Upper lobe of left lung (tissue), 6 donors: ENCODE measurements at regions not wholly inside any gene's neighbourhood (a gene's known extent, or its start where the extent isn't known, plus 50 kb on each side); places are given as distances from the start of the nearest gene placed in this dataset.

Experiments used
- ATAC-seq, 2 donors: fragments of 200-7000 bp; cut with Tn5 transposase; one replicate each; pipeline ENCODE4 v1.9.1; 2022; ENCODE audit warnings: mild to moderate bottlenecking in 2 of 2, moderate library complexity in 2 of 2; ENCODE audit not compliant: low FRiP score in 2 of 2
- DNase-seq, 2 donors: peaks; one replicate each; pipeline ENCODE4 v3.0.0-alpha.2; 2019 to 2020
- H3K27ac ChIP-seq, 4 donors: fragments of 200-600 bp; sonication (generic); one replicate each; pipeline ENCODE4 v1.5.1; 2016 to 2019
- H3K27me3 ChIP-seq, 4 donors: fragments of 200-600 bp; sonication (generic); one replicate each; pipeline ENCODE4 v1.5.1; 2017 to 2019
- H3K36me3 ChIP-seq, 4 donors: fragments of 200-600 bp; sonication (generic); one replicate each; pipeline ENCODE4 v1.5.1; 2016 to 2019
- H3K4me1 ChIP-seq, 4 donors: fragments of 200-600 bp; sonication (generic); one replicate each; pipeline ENCODE4 v1.5.1; 2018 to 2019
- H3K4me3 ChIP-seq, 4 donors: fragments of 200-600 bp; sonication (generic); one replicate each; pipeline ENCODE4 v1.5.1; 2017 to 2019; ENCODE audit warnings: mild to moderate bottlenecking in 2 of 4, moderate library complexity in 1 of 4
- H3K9me3 ChIP-seq, 4 donors: fragments of 200-600 bp; sonication (generic); one replicate each; pipeline ENCODE4 v1.5.1; 2018 to 2019
- EP300 ChIP-seq, 4 donors: sonication (generic); formaldehyde crosslinking; IDR thresholded peaks; one replicate each; pipeline ENCODE4 v1.5.1; 2017; ENCODE audit warnings: antibody characterized with exemption in 4 of 4, control low read depth in 2 of 4
- POLR2A ChIP-seq, 4 donors: fragments of 450-650 bp; IDR thresholded peaks; one replicate each; pipeline ENCODE4 v1.5.1; 2016 to 2017; ENCODE audit warnings: antibody characterized with exemption in 4 of 4, mild to moderate bottlenecking in 2 of 4
- POLR2AphosphoS5 ChIP-seq, 2 donors: sonication (generic); formaldehyde crosslinking; IDR thresholded peaks; one replicate each; pipeline ENCODE4 v1.5.1; 2017; ENCODE audit warnings: antibody characterized with exemption in 2 of 2
- WGBS, 2 donors: methylation state at CpG; one replicate each; pipeline ENCODE4 v1.1.5; 2017 to 2018; 5-methylcytosine and 5-hydroxymethylcytosine counted together
- TF ChIP-seq, protein P1 (sequence below), 6 experiments: fragments of 450-650 bp in 4 of 6; fragments of 200-600 bp in 2 of 6; sonication (generic) in 2 of 6; IDR thresholded peaks; one replicate each; pipeline ENCODE4 v1.5.1; 2016 to 2019; ENCODE audit warnings: antibody characterized with exemption in 6 of 6
- donor health status: DM: no; HTN: no; CAD: no; lungs with moderate emphysema.
- donor health status: DM: no; HTN: yes; CAD: no; lungs with severe emphysema.

DNA sequence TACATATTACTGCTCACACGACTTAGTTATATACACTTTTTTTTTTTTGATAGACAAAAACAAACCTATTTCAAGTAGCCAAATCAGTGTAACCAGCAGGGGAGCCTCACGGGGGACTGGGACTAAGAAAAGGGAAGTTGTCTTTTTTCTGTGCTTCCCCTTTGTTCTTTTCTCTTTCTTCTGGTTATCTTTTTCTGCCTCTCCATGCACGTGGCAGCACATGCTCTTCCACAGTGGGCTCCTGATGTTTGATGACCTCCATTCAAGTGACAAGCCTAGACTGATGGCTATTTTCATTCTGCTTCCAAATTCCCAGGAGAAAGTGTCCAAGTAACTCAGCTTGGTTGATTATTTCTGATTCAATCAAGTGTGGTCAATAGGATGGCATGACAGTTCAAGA is 98.2 kb upstream of the STK39 start:
- H3K9me3 ChIP-seq = no peaks in the 10 kb centered on the region
- ATAC-seq (no peak), DNase-seq (no peak)
- no peaks in the 10 kb centered on the region for H3K27me3 ChIP-seq
- TF ChIP-seq EP300 (IDR thresholded peaks at IDR 0.05) (no peak), POLR2AphosphoS5 (IDR thresholded peaks at IDR 0.05) (no peak)
- no peaks in the 10 kb centered on the region for H3K36me3 ChIP-seq
- H3K4me1 ChIP-seq = peaks cover 0 to 7% (median 3%) of the 10 kb centered on the region in 4 donors
- no peak overlapping the region for H3K27ac ChIP-seq
- no peak overlapping the region for H3K4me3 ChIP-seq
- 30 to 38% methylated on average over 3 of the region's 3 CpGs for WGBS, 2 donors

DNA sequence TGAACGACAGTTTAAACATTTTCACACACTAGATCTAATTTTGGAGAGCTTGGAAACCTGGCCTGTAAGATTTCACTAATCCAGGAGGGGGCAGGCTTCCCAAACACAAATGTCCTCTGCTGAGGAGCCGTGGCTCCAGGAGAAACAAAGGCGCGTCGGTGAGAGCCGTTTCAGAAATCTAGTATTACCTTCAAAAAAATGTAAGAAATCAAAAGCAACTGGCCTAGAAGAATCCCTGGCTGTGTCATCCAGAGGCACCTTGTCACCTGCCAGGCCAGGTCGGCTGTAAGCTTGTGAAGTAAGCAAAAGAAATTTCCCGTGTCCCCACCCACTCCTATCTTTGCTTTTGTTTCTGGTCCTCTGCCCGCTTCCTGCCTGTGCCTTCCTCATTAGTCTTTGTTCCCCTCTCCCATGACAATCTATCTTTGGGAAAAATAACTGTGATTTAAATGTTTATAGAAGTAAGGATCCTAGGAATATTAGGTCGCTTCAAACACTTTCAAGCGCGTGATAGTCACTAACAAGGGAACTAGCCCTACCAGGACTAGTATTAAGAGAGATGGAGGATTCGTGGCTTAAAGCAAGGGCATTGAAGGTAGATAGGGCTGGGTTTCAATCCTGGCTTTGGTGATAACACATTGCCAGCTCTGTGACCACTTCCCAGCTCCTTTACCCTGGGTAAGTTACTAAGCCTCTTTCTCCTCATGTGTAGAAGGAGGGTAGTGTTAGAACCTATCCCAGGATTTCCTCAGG is 99.5 kb upstream of the STK39 start:
- Histone ChIP-seq H3K4me1 (peaks cover 0 to 7% (median 3%) of the 10 kb centered on the region in 4 donors), H3K27me3 (no peaks in the 10 kb centered on the region), H3K36me3 (no peaks in the 10 kb centered on the region), H3K27ac (no peak overlapping the region), H3K9me3 (no peaks in the 10 kb centered on the region), H3K4me3 (peak overlapping the region in 3 of 4 donors; percentile 24 to 54 (median 49))
- peak; percentile 81 to 94 for ATAC-seq
- peak in 1 of 2 donors; percentile 55 for DNase-seq
- 18 to 20% methylated on average over 13 of the region's 13 CpGs for WGBS, 2 donors
- no peak for TF ChIP-seq POLR2AphosphoS5 (IDR thresholded peaks at IDR 0.05)
- TF ChIP-seq, protein P1, sequence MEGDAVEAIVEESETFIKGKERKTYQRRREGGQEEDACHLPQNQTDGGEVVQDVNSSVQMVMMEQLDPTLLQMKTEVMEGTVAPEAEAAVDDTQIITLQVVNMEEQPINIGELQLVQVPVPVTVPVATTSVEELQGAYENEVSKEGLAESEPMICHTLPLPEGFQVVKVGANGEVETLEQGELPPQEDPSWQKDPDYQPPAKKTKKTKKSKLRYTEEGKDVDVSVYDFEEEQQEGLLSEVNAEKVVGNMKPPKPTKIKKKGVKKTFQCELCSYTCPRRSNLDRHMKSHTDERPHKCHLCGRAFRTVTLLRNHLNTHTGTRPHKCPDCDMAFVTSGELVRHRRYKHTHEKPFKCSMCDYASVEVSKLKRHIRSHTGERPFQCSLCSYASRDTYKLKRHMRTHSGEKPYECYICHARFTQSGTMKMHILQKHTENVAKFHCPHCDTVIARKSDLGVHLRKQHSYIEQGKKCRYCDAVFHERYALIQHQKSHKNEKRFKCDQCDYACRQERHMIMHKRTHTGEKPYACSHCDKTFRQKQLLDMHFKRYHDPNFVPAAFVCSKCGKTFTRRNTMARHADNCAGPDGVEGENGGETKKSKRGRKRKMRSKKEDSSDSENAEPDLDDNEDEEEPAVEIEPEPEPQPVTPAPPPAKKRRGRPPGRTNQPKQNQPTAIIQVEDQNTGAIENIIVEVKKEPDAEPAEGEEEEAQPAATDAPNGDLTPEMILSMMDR (IDR thresholded peaks at IDR 0.05) = peak; percentile 56 to 86 (median 80)
- no peak for TF ChIP-seq POLR2A (IDR thresholded peaks at IDR 0.05)

DNA sequence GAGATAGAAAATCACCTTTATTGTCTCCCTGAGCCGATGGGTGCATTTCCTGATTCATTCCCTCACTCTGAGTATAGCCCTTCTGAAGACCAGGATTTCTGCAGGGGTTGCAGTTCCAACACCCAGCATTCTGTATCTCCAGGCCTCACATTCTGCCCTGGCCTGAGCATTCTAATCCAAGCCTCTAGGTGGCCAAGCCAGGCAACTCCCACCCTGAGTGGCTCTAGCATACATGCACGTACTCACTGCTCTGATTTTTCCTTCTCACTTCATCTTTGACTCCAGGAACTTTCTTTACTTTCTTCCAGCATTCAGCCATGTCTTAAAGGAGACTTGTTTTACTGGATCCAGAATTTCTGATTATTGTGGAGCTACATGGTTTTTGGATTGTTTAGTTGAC is 100.7 kb upstream of the STK39 start:
- WGBS, 2 donors = 66 to 76% methylated on average over 2 of the region's 2 CpGs
- peak; percentile 45 to 46 for ATAC-seq
- no peak for DNase-seq
- Histone ChIP-seq H3K27me3 (no peaks in the 10 kb centered on the region), H3K9me3 (no peaks in the 10 kb centered on the region), H3K4me1 (peaks cover 0 to 7% (median 3%) of the 10 kb centered on the region in 4 donors), H3K4me3 (no peak overlapping the region), H3K27ac (no peak overlapping the region), H3K36me3 (no peaks in the 10 kb centered on the region)
- no peak for TF ChIP-seq POLR2AphosphoS5 (IDR thresholded peaks at IDR 0.05)
- no peak for TF ChIP-seq EP300 (IDR thresholded peaks at IDR 0.05)
- no peak for TF ChIP-seq POLR2A (IDR thresholded peaks at IDR 0.05)
- TF ChIP-seq, protein P1 (IDR thresholded peaks at IDR 0.05) = peak; percentile 8 to 46 (median 34)

DNA sequence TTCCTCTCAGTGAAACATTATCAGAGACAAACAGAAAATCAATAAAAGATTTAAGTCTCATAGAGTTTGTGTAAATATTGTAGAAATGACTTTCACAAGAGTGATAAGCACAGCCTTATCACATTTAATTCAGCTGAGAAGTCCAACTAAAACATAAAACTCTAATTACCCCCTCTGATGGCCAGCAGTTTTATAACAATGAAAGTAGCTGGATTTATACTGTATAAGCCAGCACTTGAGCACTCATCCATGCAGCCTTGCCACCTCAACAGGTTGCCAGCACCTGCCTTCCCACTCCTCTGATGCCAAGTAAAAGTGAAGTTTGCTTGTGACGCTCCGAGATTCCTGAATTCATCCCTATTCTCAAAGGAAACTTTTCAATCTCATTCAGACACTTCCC is 103.0 kb upstream of the STK39 start:
- H3K9me3 ChIP-seq = no peaks in the 10 kb centered on the region
- no peaks in the 10 kb centered on the region for H3K27me3 ChIP-seq
- no peak for DNase-seq
- no peak for ATAC-seq
- H3K36me3 ChIP-seq = no peaks in the 10 kb centered on the region
- TF ChIP-seq POLR2AphosphoS5 (IDR thresholded peaks at IDR 0.05) (no peak), EP300 (IDR thresholded peaks at IDR 0.05) (no peak), POLR2A (IDR thresholded peaks at IDR 0.05) (no peak)
- TF ChIP-seq, protein P1 (IDR thresholded peaks at IDR 0.05) = no peak
- peaks cover 0 to 7% (median 3%) of the 10 kb centered on the region in 4 donors for H3K4me1 ChIP-seq
- no peak overlapping the region for H3K27ac ChIP-seq
- no peak overlapping the region for H3K4me3 ChIP-seq
- WGBS, 2 donors = 86 to 98% methylated on average over 2 of the region's 2 CpGs

DNA sequence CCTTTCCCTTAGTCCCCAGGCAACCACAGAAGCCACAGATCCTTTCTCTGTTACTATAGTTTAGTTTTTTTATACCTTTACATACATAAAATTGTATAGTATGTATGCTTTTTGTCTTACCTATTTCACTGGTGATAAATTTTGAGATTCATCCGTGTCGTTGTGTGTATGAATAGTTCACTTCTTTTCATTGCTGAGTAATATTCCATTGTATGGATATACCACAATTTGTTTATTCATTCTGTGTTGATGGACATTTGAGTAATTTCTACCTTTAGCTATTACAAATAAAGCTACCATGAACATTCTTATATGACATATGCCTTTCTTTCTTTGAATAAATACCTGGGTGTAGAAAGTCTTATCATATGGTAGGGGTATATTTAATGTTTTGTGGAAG is 102.8 kb upstream of the CERS6 start:
- Histone ChIP-seq H3K27me3 (no peaks in the 10 kb centered on the region), H3K27ac (no peak overlapping the region), H3K36me3 (no peaks in the 10 kb centered on the region), H3K9me3 (no peaks in the 10 kb centered on the region), H3K4me1 (no peaks in the 10 kb centered on the region), H3K4me3 (no peak overlapping the region)
- 91 to 93% methylated on average over 2 of the region's 2 CpGs for WGBS, 2 donors
- DNase-seq (no peak), ATAC-seq (no peak)
- no peak for TF ChIP-seq POLR2A (IDR thresholded peaks at IDR 0.05)
- no peak for TF ChIP-seq EP300 (IDR thresholded peaks at IDR 0.05)
- no peak for TF ChIP-seq POLR2AphosphoS5 (IDR thresholded peaks at IDR 0.05)
- TF ChIP-seq, protein P1 (IDR thresholded peaks at IDR 0.05) = no peak
